OCI-LY3 (cell line): ENCODE measurements at regions not wholly inside any gene's neighbourhood (a gene's known extent, or its start where the extent isn't known, plus 50 kb on each side); places are given as distances from the start of the nearest gene placed in this dataset.

Source experiments
- H2AFZ ChIP-seq: fragments of 200-600, 300-600 bp; shearing (Covaris generic); 2 replicates; pipeline ENCODE4 v1.6.0; 2014; ENCODE audit warnings: antibody characterized with exemption, low read depth, low read length
- H3K27ac ChIP-seq: fragments of 200-600, 300-600 bp; sonication (generic); 2 replicates; pipeline ENCODE4 v1.5.1; 2014; ENCODE audit warnings: mild to moderate bottlenecking, low read length, moderate library complexity, mixed read lengths
- H3K27me3 ChIP-seq: fragments of 200-600, 300-600 bp; sonication (generic); 2 replicates; pipeline ENCODE4 v1.6.1; 2014; ENCODE audit warnings: low read depth, low read length, mixed read lengths
- H3K36me3 ChIP-seq: fragments of 200-600, 300-600 bp; sonication (generic); replicated peaks from 2 replicates; pipeline ENCODE3; 2014; ENCODE audit warnings: low read depth, low read length, mixed read lengths
- H3K4me1 ChIP-seq: fragments of 300-600, 200-600 bp; sonication (generic); 2 replicates; pipeline ENCODE4 v1.6.1; 2014; ENCODE audit warnings: low read length, mixed read lengths
- H3K4me2 ChIP-seq: fragments of 200-600, 300-600 bp; sonication (generic); 2 replicates; pipeline ENCODE4 v1.6.1; 2014; ENCODE audit warnings: low read length, mixed read lengths
- H3K4me3 ChIP-seq: fragments of 300-600, 200-600 bp; sonication (generic); 2 replicates; pipeline ENCODE4 v1.5.1; 2014; ENCODE audit warnings: antibody characterized with exemption, mild to moderate bottlenecking, low read length, moderate library complexity
- H3K79me2 ChIP-seq: fragments of 300-600, 200-600 bp; shearing (Covaris generic); 2 replicates; pipeline ENCODE4 v1.6.1; 2014; ENCODE audit warnings: mild to moderate bottlenecking, low read length, mixed read lengths
- H3K9ac ChIP-seq: fragments of 300-600, 200-600 bp; shearing (Covaris generic); 2 replicates; pipeline ENCODE4 v1.6.0; 2014; ENCODE audit warnings: mild to moderate bottlenecking, low read length, moderate library complexity
- H3K9me3 ChIP-seq: fragments of 200-600, 300-600 bp; shearing (Covaris generic); 2 replicates; pipeline ENCODE4 v1.6.1; 2014; ENCODE audit warnings: low read length, mixed read lengths; ENCODE audit not compliant: insufficient read depth
- H4K20me1 ChIP-seq: fragments of 200-600, 300-600 bp; sonication (generic); 2 replicates; pipeline ENCODE4 v1.6.1; 2016; ENCODE audit warnings: low read length, mixed read lengths; ENCODE audit not compliant: insufficient read depth
- EZH2phosphoT487 ChIP-seq: fragments of 200-600 bp; shearing (Covaris generic); IDR thresholded peaks from 2 replicates; pipeline ENCODE4 v1.6.1; 2018; ENCODE audit warnings: antibody characterized with exemption, mixed run types, low read depth
- TF ChIP-seq, protein P1 (sequence below): fragments of 200-600, 300-600 bp; sonication (generic); IDR thresholded peaks from 2 replicates; pipeline ENCODE4 v1.5.1; 2014; ENCODE audit warnings: antibody characterized with exemption, low read length, low read depth

DNA sequence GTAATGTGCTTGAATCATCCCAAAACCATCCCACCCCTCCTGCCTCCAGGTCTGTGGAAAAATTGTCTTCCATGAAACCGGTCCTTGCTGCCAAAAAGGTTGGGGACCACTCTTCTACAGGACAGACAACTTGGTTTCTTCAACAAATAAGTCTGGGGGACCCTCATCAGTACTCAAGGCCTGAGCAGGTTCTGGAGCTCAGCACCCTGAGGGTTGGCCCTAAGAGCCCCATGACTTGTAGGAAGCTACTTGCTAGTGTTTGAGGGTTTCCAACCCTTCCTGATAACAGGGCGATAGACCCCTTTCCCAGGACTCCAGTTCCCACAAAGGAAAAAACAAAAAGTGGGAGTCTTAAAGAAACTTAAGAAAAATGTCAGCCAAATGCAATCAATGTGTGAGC is 52.9 kb upstream of the SLCO2A1 start:
- TF ChIP-seq EZH2phosphoT487, result no peak
- TF ChIP-seq, protein P1, sequence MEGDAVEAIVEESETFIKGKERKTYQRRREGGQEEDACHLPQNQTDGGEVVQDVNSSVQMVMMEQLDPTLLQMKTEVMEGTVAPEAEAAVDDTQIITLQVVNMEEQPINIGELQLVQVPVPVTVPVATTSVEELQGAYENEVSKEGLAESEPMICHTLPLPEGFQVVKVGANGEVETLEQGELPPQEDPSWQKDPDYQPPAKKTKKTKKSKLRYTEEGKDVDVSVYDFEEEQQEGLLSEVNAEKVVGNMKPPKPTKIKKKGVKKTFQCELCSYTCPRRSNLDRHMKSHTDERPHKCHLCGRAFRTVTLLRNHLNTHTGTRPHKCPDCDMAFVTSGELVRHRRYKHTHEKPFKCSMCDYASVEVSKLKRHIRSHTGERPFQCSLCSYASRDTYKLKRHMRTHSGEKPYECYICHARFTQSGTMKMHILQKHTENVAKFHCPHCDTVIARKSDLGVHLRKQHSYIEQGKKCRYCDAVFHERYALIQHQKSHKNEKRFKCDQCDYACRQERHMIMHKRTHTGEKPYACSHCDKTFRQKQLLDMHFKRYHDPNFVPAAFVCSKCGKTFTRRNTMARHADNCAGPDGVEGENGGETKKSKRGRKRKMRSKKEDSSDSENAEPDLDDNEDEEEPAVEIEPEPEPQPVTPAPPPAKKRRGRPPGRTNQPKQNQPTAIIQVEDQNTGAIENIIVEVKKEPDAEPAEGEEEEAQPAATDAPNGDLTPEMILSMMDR, result no peak
- Histone ChIP-seq H3K4me1 (no peaks in the 10 kb centered on the region), H4K20me1 (no peaks in the 10 kb centered on the region)

DNA sequence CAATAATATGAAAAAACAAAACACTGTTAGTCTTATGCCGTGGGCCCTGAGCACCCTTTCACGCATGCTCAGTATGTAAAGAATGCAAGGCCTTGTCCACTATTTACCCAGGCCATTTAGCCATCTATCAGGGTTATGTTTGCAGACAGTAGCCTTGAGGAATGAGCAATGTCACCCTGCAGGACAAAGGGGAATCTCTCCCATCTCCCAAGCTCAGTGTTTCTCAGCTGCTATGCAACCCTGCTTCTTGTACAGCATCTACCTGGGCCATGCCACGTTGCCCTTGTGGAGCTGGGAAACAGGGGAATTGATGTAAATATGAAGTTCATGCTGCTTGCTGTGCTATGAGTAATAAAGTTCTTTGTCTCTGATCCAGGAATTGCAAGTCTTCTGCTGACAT is 51.5 kb upstream of the SLCO2A1 start:
- no peaks in the 10 kb centered on the region for H4K20me1 ChIP-seq
- no peaks in the 10 kb centered on the region for H3K36me3 ChIP-seq
- H3K27me3 ChIP-seq, result no peaks in the 10 kb centered on the region
- no peak overlapping the region for H3K4me2 ChIP-seq
- H3K9me3 ChIP-seq, result no peaks in the 10 kb centered on the region
- no peak overlapping the region for H2AFZ ChIP-seq
- no peaks in the 10 kb centered on the region for H3K79me2 ChIP-seq
- H3K9ac ChIP-seq, result no peak overlapping the region
- no peak overlapping the region for H3K4me3 ChIP-seq
- no peaks in the 10 kb centered on the region for H3K4me1 ChIP-seq
- H3K27ac ChIP-seq, result no peak overlapping the region
- TF ChIP-seq EZH2phosphoT487, result no peak
- TF ChIP-seq, protein P1, result no peak

More for the DNA sequence above, 52.9 kb upstream of the SLCO2A1 start:
- Histone ChIP-seq H3K36me3 (no peaks in the 10 kb centered on the region), H2AFZ (no peak overlapping the region), H3K4me2 (no peak overlapping the region), H3K79me2 (no peaks in the 10 kb centered on the region), H3K4me3 (no peak overlapping the region), H3K27ac (no peak overlapping the region), H3K27me3 (no peaks in the 10 kb centered on the region), H3K9me3 (no peaks in the 10 kb centered on the region), H3K9ac (no peak overlapping the region)

DNA sequence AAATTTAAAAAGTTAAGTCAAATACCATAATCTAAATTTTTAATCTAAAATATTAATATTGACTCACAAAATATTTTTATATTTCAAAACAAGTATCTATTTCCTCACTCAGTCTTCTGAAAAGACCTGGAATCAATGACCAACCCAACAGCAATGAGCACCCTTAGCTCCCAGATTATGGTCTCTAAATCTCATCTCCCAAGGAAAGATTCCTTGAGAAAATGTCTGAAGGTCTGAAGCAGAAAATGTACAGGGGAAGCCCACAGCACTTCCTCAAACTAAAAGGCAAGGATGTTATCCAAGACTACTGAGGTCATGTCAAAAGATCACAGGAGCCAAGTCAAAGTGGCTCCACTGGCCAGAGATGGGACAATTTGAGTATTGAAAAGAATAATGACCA is 51.0 kb upstream of the SLCO2A1 start:
- Histone ChIP-seq H3K36me3 (no peaks in the 10 kb centered on the region), H3K4me2 (no peak overlapping the region), H3K4me3 (no peak overlapping the region), H3K4me1 (no peaks in the 10 kb centered on the region), H2AFZ (no peak overlapping the region), H4K20me1 (no peaks in the 10 kb centered on the region), H3K27ac (no peak overlapping the region), H3K27me3 (no peaks in the 10 kb centered on the region), H3K9me3 (no peaks in the 10 kb centered on the region), H3K79me2 (no peaks in the 10 kb centered on the region), H3K9ac (no peak overlapping the region)
- no peak for TF ChIP-seq EZH2phosphoT487
- TF ChIP-seq, protein P1, result no peak

DNA sequence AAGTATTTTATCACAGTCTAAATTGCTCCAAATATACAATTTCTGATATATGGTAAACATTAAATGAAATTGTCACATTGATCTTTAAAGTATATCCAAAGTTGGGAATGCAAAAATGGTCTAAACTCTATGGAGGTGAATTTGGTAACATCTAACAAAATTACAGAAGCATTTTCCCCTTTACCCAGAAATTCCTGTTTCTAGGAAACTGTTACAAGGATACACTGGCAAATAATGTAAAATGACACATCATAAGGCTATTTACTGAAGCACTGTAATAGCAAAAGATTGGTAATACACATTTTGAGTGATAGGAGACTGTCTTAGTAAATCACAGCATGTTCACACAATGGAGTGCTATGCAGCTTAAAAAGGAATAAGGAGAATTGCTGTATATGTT is 50.0 kb upstream of the SLCO2A1 start:
- Histone ChIP-seq H3K27me3 (no peaks in the 10 kb centered on the region), H3K9me3 (no peaks in the 10 kb centered on the region), H3K79me2 (no peaks in the 10 kb centered on the region), H3K9ac (no peak overlapping the region), H2AFZ (no peak overlapping the region), H3K4me1 (no peaks in the 10 kb centered on the region), H3K36me3 (no peaks in the 10 kb centered on the region), H3K27ac (no peak overlapping the region), H3K4me3 (no peak overlapping the region), H4K20me1 (no peaks in the 10 kb centered on the region), H3K4me2 (no peak overlapping the region)
- TF ChIP-seq, protein P1, result no peak
- no peak for TF ChIP-seq EZH2phosphoT487
